CD14-positive monocyte (primary cell): ENCODE measurements at regions not wholly inside any gene's neighbourhood (a gene's known extent, or its start where the extent isn't known, plus 50 kb on each side); places are given as distances from the start of the nearest gene placed in this dataset.

Source experiments
- DNase-seq, 3 donors: peaks; one replicate each; pipeline ENCODE4 v3.0.0-alpha.2; 2011 to 2022
- H2AFZ ChIP-seq: 2 replicates; pipeline ENCODE4 v1.6.0; 2012; ENCODE audit warnings: mild to moderate bottlenecking, low read depth, low read length, inconsistent platforms; ENCODE audit not compliant: insufficient read depth, poor library complexity, severe bottlenecking
- H3K27ac ChIP-seq, 2 donors: 1 replicate in 1 of 2; 2 replicates in 1 of 2; pipeline ENCODE4 v1.5.1; 2012 to 2013; ENCODE audit warnings: low read length in 2 of 2, control low read depth in 1 of 2, inconsistent platforms in 1 of 2, low read depth in 1 of 2, mild to moderate bottlenecking in 1 of 2
- H3K27me3 ChIP-seq, 2 donors: one replicate each; pipeline versions ENCODE4 v1.6.0 to v1.6.1; 2011 to 2013; ENCODE audit warnings: low read length in 2 of 2; ENCODE audit not compliant: control insufficient read depth in 2 of 2, insufficient read depth in 2 of 2
- H3K36me3 ChIP-seq, 2 donors: replicated peaks in 1 of 2; 1 replicate in 1 of 2; 2 replicates in 1 of 2; pipeline versions ENCODE4 v1.5.1 to v1.6.1; 2012 to 2013; ENCODE audit warnings: low read length in 2 of 2, control low read depth in 1 of 2, inconsistent platforms in 1 of 2, mild to moderate bottlenecking in 1 of 2; ENCODE audit not compliant: insufficient read depth in 2 of 2, control insufficient read depth in 1 of 2
- H3K4me1 ChIP-seq, 2 donors: 1 replicate in 1 of 2; 2 replicates in 1 of 2; pipeline versions ENCODE4 v1.5.1 to v1.6.1; 2012 to 2013; ENCODE audit warnings: low read length in 2 of 2, control low read depth in 1 of 2, inconsistent platforms in 1 of 2, mild to moderate bottlenecking in 1 of 2, moderate library complexity in 1 of 2; ENCODE audit not compliant: insufficient read depth in 2 of 2, control insufficient read depth in 1 of 2
- H3K4me2 ChIP-seq: replicated peaks from 2 replicates; pipeline ENCODE3; 2012; ENCODE audit warnings: low read length, moderate library complexity, mild to moderate bottlenecking; ENCODE audit not compliant: poor library complexity, severe bottlenecking; ENCODE audit errors: extremely low read depth
- H3K4me3 ChIP-seq, 3 experiments: fragments of 200-600 bp in 1 of 3; sonication (generic) in 1 of 3; replicated peaks in 1 of 3; 1 replicate in 2 of 3; 2 replicates in 1 of 3; pipeline ENCODE4 v1.5.1; 2011 to 2013; ENCODE audit warnings: low read length in 3 of 3, mild to moderate bottlenecking in 3 of 3, control low read depth in 2 of 3, low read depth in 2 of 3, inconsistent platforms in 1 of 3, moderate library complexity in 1 of 3
- H3K79me2 ChIP-seq: 2 replicates; pipeline ENCODE4 v1.6.0; 2012; ENCODE audit warnings: mild to moderate bottlenecking, control low read depth, inconsistent platforms, low read length, moderate library complexity; ENCODE audit not compliant: insufficient read depth
- H3K9ac ChIP-seq: 2 replicates; pipeline ENCODE4 v1.6.0; 2017; ENCODE audit warnings: low read length, mild to moderate bottlenecking; ENCODE audit not compliant: insufficient read depth, poor library complexity, severe bottlenecking
- H3K9me3 ChIP-seq, 2 donors: replicated peaks in 1 of 2; 1 replicate in 1 of 2; 2 replicates in 1 of 2; pipeline versions ENCODE4 v1.5.1 to v1.6.1; 2012 to 2013; ENCODE audit warnings: low read length in 2 of 2, control low read depth in 1 of 2; ENCODE audit not compliant: control insufficient read depth in 1 of 2, insufficient read depth in 1 of 2
- H4K20me1 ChIP-seq: 2 replicates; pipeline ENCODE4 v1.6.0; 2012; ENCODE audit warnings: mild to moderate bottlenecking, low read length, control low read depth, moderate library complexity; ENCODE audit not compliant: insufficient read depth
- H3K27ac Mint-ChIP-seq, 7 donors: one replicate each; pipeline ENCODE4 v1.8.0; 2020; ENCODE audit warnings: mild to moderate bottlenecking in 7 of 7, mixed read lengths in 7 of 7, moderate library complexity in 6 of 7, inconsistent platforms in 2 of 7
- H3K27me3 Mint-ChIP-seq, 3 donors: one replicate each; pipeline ENCODE4 v1.8.0; 2021 to 2022; ENCODE audit warnings: low read depth in 3 of 3, mild to moderate bottlenecking in 3 of 3, mixed read lengths in 3 of 3, moderate library complexity in 3 of 3, inconsistent platforms in 1 of 3
- H3K36me3 Mint-ChIP-seq, 2 donors: one replicate each; pipeline ENCODE4 v1.8.0; 2020; ENCODE audit warnings: mixed read lengths in 2 of 2, inconsistent platforms in 1 of 2, mild to moderate bottlenecking in 1 of 2
- H3K4me1 Mint-ChIP-seq: one replicate; pipeline ENCODE4 v1.8.0; 2020; ENCODE audit warnings: mild to moderate bottlenecking, mixed read lengths
- H3K4me3 Mint-ChIP-seq, 2 donors: one replicate each; pipeline ENCODE4 v1.8.0; 2020; ENCODE audit warnings: mild to moderate bottlenecking in 2 of 2, mixed read lengths in 2 of 2, moderate library complexity in 1 of 2
- H3K9me3 Mint-ChIP-seq, 7 donors: one replicate each; pipeline ENCODE4 v1.8.0; 2020 to 2022; ENCODE audit warnings: mixed read lengths in 7 of 7, mild to moderate bottlenecking in 6 of 7, moderate library complexity in 6 of 7, inconsistent platforms in 2 of 7
- CTCF ChIP-seq: fragments of 200-600 bp; IDR thresholded peaks from one replicate; pipeline ENCODE4 v1.8.0; 2022; ENCODE audit warnings: antibody characterized with exemption, mild to moderate bottlenecking
- WGBS: methylation state at CpG from one replicate; pipeline ENCODE4 v1.1.5; 2013; ENCODE audit warnings: missing lambda C conversion rate; ENCODE audit not compliant: insufficient coverage; 5-methylcytosine and 5-hydroxymethylcytosine counted together
- intact Hi-C, 2 donors: fragments of 100-400 bp; cut with micrococcal nuclease; formaldehyde crosslinking; loops; one replicate each; pipeline versions ENCODE4 v1.15.0 to v1.15.1; 2023

GRCh38 chr7:118111347-118111746 is 72.6 kb upstream of the LSM8 start:
- intact Hi-C loops = no loop called here
- no peaks in the 10 kb centered on the region for H3K27me3 Mint-ChIP-seq
- H3K9me3 ChIP-seq = peaks cover 9 to 15% of the 10 kb centered on the region in 2 donors
- no peak for DNase-seq
- no peak overlapping the region for H3K9ac ChIP-seq
- H3K9me3 Mint-ChIP-seq = peaks cover 0 to 15% (median 8%) of the 10 kb centered on the region in 7 donors
- WGBS = 91% methylated on average over 1 of the region's 2 CpGs
- H3K4me3 Mint-ChIP-seq = no peak overlapping the region
- no peaks in the 10 kb centered on the region for H3K4me1 Mint-ChIP-seq
- H3K27ac Mint-ChIP-seq = no peak overlapping the region
- H2AFZ ChIP-seq = no peak overlapping the region
- no peaks in the 10 kb centered on the region for H3K79me2 ChIP-seq
- H3K27ac ChIP-seq = no peak overlapping the region
- no peak overlapping the region for H3K4me3 ChIP-seq
- no peaks in the 10 kb centered on the region for H3K4me1 ChIP-seq
- H4K20me1 ChIP-seq = no peaks in the 10 kb centered on the region
- H3K4me2 ChIP-seq = no peak overlapping the region
- no peaks in the 10 kb centered on the region for H3K36me3 Mint-ChIP-seq
- no peak for TF ChIP-seq CTCF
- H3K36me3 ChIP-seq = no peaks in the 10 kb centered on the region
- H3K27me3 ChIP-seq = no peaks in the 10 kb centered on the region

GRCh38 chr7:118114175-118114574 is 69.8 kb upstream of the LSM8 start:
- H3K9ac ChIP-seq = no peak overlapping the region
- no peaks in the 10 kb centered on the region for H3K4me1 ChIP-seq
- no peak overlapping the region for H3K4me3 Mint-ChIP-seq
- H3K36me3 ChIP-seq = no peaks in the 10 kb centered on the region
- WGBS = 95% methylated on average over 8 of the region's 10 CpGs
- H4K20me1 ChIP-seq = no peaks in the 10 kb centered on the region
- H2AFZ ChIP-seq = no peak overlapping the region
- H3K79me2 ChIP-seq = no peaks in the 10 kb centered on the region
- no peak overlapping the region for H3K4me3 ChIP-seq
- H3K9me3 ChIP-seq = peaks cover 13 to 15% of the 10 kb centered on the region in 2 donors
- H3K4me2 ChIP-seq = no peak overlapping the region
- intact Hi-C loops = no loop called here
- H3K27ac ChIP-seq = no peak overlapping the region
- peaks cover 0 to 17% (median 12%) of the 10 kb centered on the region in 7 donors for H3K9me3 Mint-ChIP-seq
- H3K27me3 Mint-ChIP-seq = no peaks in the 10 kb centered on the region
- TF ChIP-seq CTCF = no peak
- no peaks in the 10 kb centered on the region for H3K4me1 Mint-ChIP-seq
- H3K36me3 Mint-ChIP-seq = no peaks in the 10 kb centered on the region
- no peak for DNase-seq
- H3K27me3 ChIP-seq = no peaks in the 10 kb centered on the region
- H3K27ac Mint-ChIP-seq = no peak overlapping the region
